Gastroesophageal sphincter (tissue), 4 donors: ENCODE measurements at regions not wholly inside any gene's neighbourhood (a gene's known extent, or its start where the extent isn't known, plus 50 kb on each side); places are given as distances from the start of the nearest gene placed in this dataset.
A peak's percentile ranks its signal among the peaks of the same experiment; 100 is the strongest.

Experiments
- ATAC-seq: fragments of 150-250 bp; one replicate; pipeline ENCODE4 v1.9.1; 2016; ENCODE audit warnings: mild to moderate bottlenecking, moderate library complexity
- H3K27ac ChIP-seq, 4 donors: fragments of 200-600 bp; sonication (generic) in 3 of 4; 1 replicate in 3 of 4; 2 replicates in 1 of 4; pipeline ENCODE4 v1.5.1; 2016 to 2019
- H3K27me3 ChIP-seq: fragments of 200-600 bp; sonication (generic); one replicate; pipeline ENCODE4 v1.5.1; 2019
- H3K36me3 ChIP-seq, 2 donors: fragments of 200-600 bp; sonication (generic); one replicate each; pipeline ENCODE4 v1.5.1; 2019; ENCODE audit warnings: control low read depth in 1 of 2
- H3K4me1 ChIP-seq, 3 donors: fragments of 200-600 bp; sonication (generic); 1 replicate in 2 of 3; 2 replicates in 1 of 3; pipeline ENCODE4 v1.5.1; 2016 to 2019; ENCODE audit warnings: control low read depth in 2 of 3
- H3K4me3 ChIP-seq, 2 donors: fragments of 200-600 bp; sonication (generic); one replicate each; pipeline ENCODE4 v1.5.1; 2019; ENCODE audit warnings: mild to moderate bottlenecking in 1 of 2, moderate library complexity in 1 of 2
- H3K9me3 ChIP-seq, 3 donors: fragments of 200-600 bp; sonication (generic); one replicate each; pipeline ENCODE4 v1.5.1; 2017 to 2019; ENCODE audit warnings: control low read depth in 2 of 3
- CTCF ChIP-seq, 4 experiments: fragments of 200-600 bp in 2 of 4; fragments of 450-650 bp in 2 of 4; sonication (generic) in 1 of 4; IDR thresholded peaks; one replicate each; pipeline ENCODE4 v1.5.1; 2017 to 2019; ENCODE audit warnings: antibody characterized with exemption in 4 of 4, mild to moderate bottlenecking in 2 of 4, moderate library complexity in 2 of 4
- EP300 ChIP-seq: sonication (generic); formaldehyde crosslinking; IDR thresholded peaks from one replicate; pipeline ENCODE4 v1.6.1; 2017; ENCODE audit warnings: antibody characterized with exemption, mild to moderate bottlenecking
- POLR2A ChIP-seq, 2 donors: fragments of 450-650 bp; IDR thresholded peaks; one replicate each; pipeline ENCODE4 v1.6.1; 2017; ENCODE audit warnings: antibody characterized with exemption in 2 of 2, mild to moderate bottlenecking in 2 of 2, moderate library complexity in 1 of 2
- POLR2AphosphoS5 ChIP-seq: sonication (generic); formaldehyde crosslinking; IDR thresholded peaks from one replicate; pipeline ENCODE4 v1.6.1; 2017; ENCODE audit warnings: antibody characterized with exemption
- WGBS, 2 donors: methylation state at CpG; one replicate each; pipeline ENCODE4 v1.1.5; 2018; ENCODE audit warnings: low coverage in 1 of 2; 5-methylcytosine and 5-hydroxymethylcytosine counted together

- no peak for TF ChIP-seq POLR2AphosphoS5
- no peaks in the 10 kb centered on the region for H3K27me3 ChIP-seq
- H3K9me3 ChIP-seq: no peaks in the 10 kb centered on the region
- no peaks in the 10 kb centered on the region for H3K4me1 ChIP-seq
- no peak for ATAC-seq
- H3K27ac ChIP-seq: no peak overlapping the region
- H3K4me3 ChIP-seq: no peak overlapping the region
- WGBS, 2 donors: 71 to 73% methylated on average over 2 of the region's 2 CpGs
- no peaks in the 10 kb centered on the region for H3K36me3 ChIP-seq
Observed at GRCh38 chr3:35944926-35945710, 305.8 kb downstream of the ARPP21 start.

GRCh38 chr3:35946121-35946853 is 307.0 kb downstream of the ARPP21 start:
- Histone ChIP-seq H3K9me3 (no peaks in the 10 kb centered on the region), H3K4me3 (no peak overlapping the region), H3K4me1 (no peaks in the 10 kb centered on the region), H3K27me3 (no peaks in the 10 kb centered on the region), H3K36me3 (no peaks in the 10 kb centered on the region), H3K27ac (no peak overlapping the region)
- 39 to 50% methylated on average over 7 to 8 of the region's 8 CpGs for WGBS, 2 donors
- TF ChIP-seq POLR2A (IDR thresholded peaks at IDR 0.05) (no peak), EP300 (no peak), CTCF (IDR thresholded peaks at IDR 0.05) (peak in 1 of 4 experiments; percentile 19), POLR2AphosphoS5 (no peak)
- ATAC-seq: no peak

GRCh38 chr3:35946854-35947515 is 307.7 kb downstream of the ARPP21 start:
- no peak overlapping the region for H3K27ac ChIP-seq
- H3K9me3 ChIP-seq: no peaks in the 10 kb centered on the region
- 70 to 77% methylated on average over 2 of the region's 2 CpGs for WGBS, 2 donors
- ATAC-seq: no peak
- H3K4me1 ChIP-seq: no peaks in the 10 kb centered on the region
- H3K36me3 ChIP-seq: no peaks in the 10 kb centered on the region
- H3K4me3 ChIP-seq: no peak overlapping the region
- H3K27me3 ChIP-seq: no peaks in the 10 kb centered on the region
- no peak for TF ChIP-seq EP300
- TF ChIP-seq POLR2AphosphoS5: no peak

GRCh38 chr3:35950021-35950420 is 310.7 kb downstream of the ARPP21 start:
- 90 to 100% methylated on average over 1 of the region's 1 CpG for WGBS, 2 donors

GRCh38 chr3:35954413-35954812 is 315.1 kb downstream of the ARPP21 start:
- peaks cover 0 to 5% (median 0%) of the 10 kb centered on the region in 3 donors for H3K9me3 ChIP-seq
- no peaks in the 10 kb centered on the region for H3K4me1 ChIP-seq
- H3K27me3 ChIP-seq: no peaks in the 10 kb centered on the region
- H3K27ac ChIP-seq: no peak overlapping the region
- no peak for ATAC-seq
- H3K36me3 ChIP-seq: no peaks in the 10 kb centered on the region
- no peak overlapping the region for H3K4me3 ChIP-seq
- TF ChIP-seq POLR2AphosphoS5 (no peak), EP300 (no peak), CTCF (IDR thresholded peaks at IDR 0.05) (no peak), POLR2A (IDR thresholded peaks at IDR 0.05) (no peak)

More at GRCh38 chr3:35950021-35950420, 310.7 kb downstream of the ARPP21 start:
- ATAC-seq: no peak
- H3K4me1 ChIP-seq: no peaks in the 10 kb centered on the region
- no peaks in the 10 kb centered on the region for H3K36me3 ChIP-seq
- H3K9me3 ChIP-seq: no peaks in the 10 kb centered on the region
- H3K27ac ChIP-seq: no peak overlapping the region
- TF ChIP-seq POLR2AphosphoS5: no peak
- no peak for TF ChIP-seq EP300
- TF ChIP-seq CTCF (IDR thresholded peaks at IDR 0.05): no peak
- TF ChIP-seq POLR2A (IDR thresholded peaks at IDR 0.05): no peak
- H3K27me3 ChIP-seq: no peaks in the 10 kb centered on the region
- H3K4me3 ChIP-seq: no peak overlapping the region
